AG04450 (cell line): ENCODE measurements at regions not wholly inside any gene's neighbourhood (a gene's known extent, or its start where the extent isn't known, plus 50 kb on each side); places are given as distances from the start of the nearest gene placed in this dataset.

Experiments used
- CTCF ChIA-PET: fragments of 300-600, 350-600 bp; formaldehyde crosslinking; extraction: SDS; loops from one replicate; lab custom pipeline; 2022; ENCODE audit warnings: antibody characterized with exemption, inconsistent platforms; lab: Charles Lee
- POLR2A ChIA-PET: fragments of 350-600 bp; formaldehyde crosslinking; extraction: SDS; loops from one replicate; lab custom pipeline; 2021; ENCODE audit warnings: antibody characterized with exemption, inconsistent platforms; lab: Yijun Ruan, JAX
- DNase-seq: peaks from one replicate; pipeline ENCODE4 v3.0.0-alpha.2; 2011; ENCODE audit warnings: low read depth, low spot score
- H3K27ac ChIP-seq: one replicate; pipeline ENCODE4 v1.5.1; 2012; ENCODE audit warnings: low read depth, low read length, control low read depth
- H3K27me3 ChIP-seq: one replicate; pipeline ENCODE4 v1.6.0; 2012; ENCODE audit warnings: low read length; ENCODE audit not compliant: control insufficient read depth, insufficient read depth
- H3K4me3 ChIP-seq: 2 replicates; pipeline ENCODE4 v1.5.1; 2011; ENCODE audit warnings: mild to moderate bottlenecking, low read depth, low read length, control low read depth
- H3K9me3 ChIP-seq: 2 replicates; pipeline ENCODE4 v1.5.1; 2012; ENCODE audit warnings: low read length; ENCODE audit not compliant: control insufficient read depth, insufficient read depth
- CTCF ChIP-seq: IDR thresholded peaks from 2 replicates; pipeline ENCODE4 v1.5.1; 2011; ENCODE audit warnings: low read depth, low read length, control low read depth, inconsistent platforms

GRCh38 chr16:66304961-66305360 lies 61.5 kb upstream of the CDH5 start:
- TF ChIP-seq CTCF: no peak
- no peak for DNase-seq
- CTCF ChIA-PET: no interaction called here
- POLR2A ChIA-PET: no interaction called here
- no peak overlapping the region for H3K4me3 ChIP-seq
- H3K27ac ChIP-seq: no peak overlapping the region
- H3K9me3 ChIP-seq: no peaks in the 10 kb centered on the region
- peaks cover 46% of the 10 kb centered on the region for H3K27me3 ChIP-seq

- POLR2A ChIA-PET: no interaction called here
- Histone ChIP-seq H3K27ac (no peak overlapping the region), H3K4me3 (no peak overlapping the region), H3K9me3 (no peaks in the 10 kb centered on the region), H3K27me3 (peaks cover 41% of the 10 kb centered on the region)
- TF ChIP-seq CTCF: no peak
- no peak for DNase-seq
- CTCF ChIA-PET: no interaction called here
Observed at GRCh38 chr16:66304151-66304550, 62.3 kb upstream of the CDH5 start.

GRCh38 chr16:66300501-66300900 lies 66.0 kb upstream of the CDH5 start:
- no peaks in the 10 kb centered on the region for H3K9me3 ChIP-seq
- no peak for TF ChIP-seq CTCF
- no peak for DNase-seq
- ChIA-PET CTCF (no interaction called here), POLR2A (no interaction called here)
- no peak overlapping the region for H3K4me3 ChIP-seq
- H3K27ac ChIP-seq: no peak overlapping the region
- peaks cover 40% of the 10 kb centered on the region for H3K27me3 ChIP-seq

- ChIA-PET CTCF (no interaction called here), POLR2A (no interaction called here)
- no peaks in the 10 kb centered on the region for H3K9me3 ChIP-seq
- DNase-seq: no peak
- H3K27me3 ChIP-seq: peaks cover 41% of the 10 kb centered on the region
- no peak overlapping the region for H3K4me3 ChIP-seq
- H3K27ac ChIP-seq: no peak overlapping the region
- no peak for TF ChIP-seq CTCF
Observed at GRCh38 chr16:66300037-66300436, 66.5 kb upstream of the CDH5 start.

GRCh38 chr16:66299349-66299748 lies 67.1 kb upstream of the CDH5 start:
- no peak overlapping the region for H3K27ac ChIP-seq
- DNase-seq: no peak
- H3K4me3 ChIP-seq: no peak overlapping the region
- H3K27me3 ChIP-seq: peaks cover 42% of the 10 kb centered on the region
- POLR2A ChIA-PET: no interaction called here
- H3K9me3 ChIP-seq: no peaks in the 10 kb centered on the region
- TF ChIP-seq CTCF: no peak
- CTCF ChIA-PET: no interaction called here
